ENCODE measurements at regions not wholly inside any gene's neighbourhood (a gene's known extent, or its start where the extent isn't known, plus 50 kb on each side); places are given as distances from the start of the nearest gene placed in this dataset.

GRCh38 chr5:88374391-88374790 lies 105.7 kb upstream of the TMEM161B start:
- no peak for DNase-seq (ENCODE audit: low spot score)
- no peak for FAIRE-seq

GRCh38 chr5:88370824-88371223 lies 102.2 kb upstream of the TMEM161B start:
- FAIRE-seq (no peak), DNase-seq (ENCODE audit: low spot score) (no peak)

GRCh38 chr5:88368201-88368600 lies 99.6 kb upstream of the TMEM161B start:
- DNase-seq (ENCODE audit: low spot score) (no peak), FAIRE-seq (no peak)

- no peak for DNase-seq (ENCODE audit: low spot score)
- FAIRE-seq = no peak
Observed at GRCh38 chr5:88364991-88365390, 96.3 kb upstream of the TMEM161B start.

GRCh38 chr5:88355490-88356050 lies 86.9 kb upstream of the TMEM161B start:
- DNase-seq (ENCODE audit: low spot score) (no peak), FAIRE-seq (no peak)

- DNase-seq (ENCODE audit: low spot score) = no peak
Observed at GRCh38 chr5:88325868-88326267, 57.2 kb upstream of the TMEM161B start.

GRCh38 chr5:88322785-88323184 lies 54.1 kb upstream of the TMEM161B start:
- FAIRE-seq (no peak), DNase-seq (ENCODE audit: low spot score) (no peak)

More at GRCh38 chr5:88325868-88326267, 57.2 kb upstream of the TMEM161B start:
- no peak for FAIRE-seq
